NB4 (cell line): ENCODE measurements at regions not wholly inside any gene's neighbourhood (a gene's known extent, or its start where the extent isn't known, plus 50 kb on each side); places are given as distances from the start of the nearest gene placed in this dataset.

ENCODE experiments used
- MYC ChIP-seq: IDR thresholded peaks from 2 replicates; pipeline ENCODE4 v1.6.1; 2011; ENCODE audit warnings: low read depth, low read length
- POLR2A ChIP-seq: IDR thresholded peaks from 2 replicates; pipeline ENCODE4 v1.6.1; 2011; ENCODE audit warnings: mild to moderate bottlenecking; ENCODE audit not compliant: insufficient read length; ENCODE audit errors: extremely low read depth
- TF ChIP-seq, protein P1 (sequence below): IDR thresholded peaks from one replicate; pipeline ENCODE4 v1.5.1; 2012; ENCODE audit warnings: low read depth, low read length
- TF ChIP-seq, protein P2 (sequence below): IDR thresholded peaks from 2 replicates; pipeline ENCODE4 v1.6.1; 2011; ENCODE audit warnings: low read depth, low read length

DNA sequence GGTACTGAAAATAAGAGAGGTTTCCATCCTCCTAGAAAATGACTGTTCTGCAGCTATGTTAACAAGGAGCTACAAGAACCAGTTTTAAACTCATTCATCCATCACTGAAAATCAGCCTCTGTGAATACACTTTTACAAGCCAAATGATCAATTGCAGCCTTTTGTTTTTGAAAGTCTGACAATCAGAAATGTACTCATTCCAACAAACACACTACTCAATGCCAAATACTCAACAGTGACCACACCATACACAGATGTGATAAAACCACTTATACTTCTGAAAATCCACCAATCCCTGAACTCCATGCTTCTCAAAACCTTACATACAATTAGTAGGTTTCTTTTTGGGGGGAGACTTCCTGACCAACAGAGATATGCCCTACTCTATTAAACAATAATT is 663.9 kb upstream of the CHAC2 start:
- TF ChIP-seq, protein P1, sequence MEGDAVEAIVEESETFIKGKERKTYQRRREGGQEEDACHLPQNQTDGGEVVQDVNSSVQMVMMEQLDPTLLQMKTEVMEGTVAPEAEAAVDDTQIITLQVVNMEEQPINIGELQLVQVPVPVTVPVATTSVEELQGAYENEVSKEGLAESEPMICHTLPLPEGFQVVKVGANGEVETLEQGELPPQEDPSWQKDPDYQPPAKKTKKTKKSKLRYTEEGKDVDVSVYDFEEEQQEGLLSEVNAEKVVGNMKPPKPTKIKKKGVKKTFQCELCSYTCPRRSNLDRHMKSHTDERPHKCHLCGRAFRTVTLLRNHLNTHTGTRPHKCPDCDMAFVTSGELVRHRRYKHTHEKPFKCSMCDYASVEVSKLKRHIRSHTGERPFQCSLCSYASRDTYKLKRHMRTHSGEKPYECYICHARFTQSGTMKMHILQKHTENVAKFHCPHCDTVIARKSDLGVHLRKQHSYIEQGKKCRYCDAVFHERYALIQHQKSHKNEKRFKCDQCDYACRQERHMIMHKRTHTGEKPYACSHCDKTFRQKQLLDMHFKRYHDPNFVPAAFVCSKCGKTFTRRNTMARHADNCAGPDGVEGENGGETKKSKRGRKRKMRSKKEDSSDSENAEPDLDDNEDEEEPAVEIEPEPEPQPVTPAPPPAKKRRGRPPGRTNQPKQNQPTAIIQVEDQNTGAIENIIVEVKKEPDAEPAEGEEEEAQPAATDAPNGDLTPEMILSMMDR: no peak
- no peak for TF ChIP-seq POLR2A
- TF ChIP-seq, protein P2, sequence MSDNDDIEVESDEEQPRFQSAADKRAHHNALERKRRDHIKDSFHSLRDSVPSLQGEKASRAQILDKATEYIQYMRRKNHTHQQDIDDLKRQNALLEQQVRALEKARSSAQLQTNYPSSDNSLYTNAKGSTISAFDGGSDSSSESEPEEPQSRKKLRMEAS: no peak
- no peak for TF ChIP-seq MYC
